GM18951 (cell line): ENCODE measurements at regions not wholly inside any gene's neighbourhood (a gene's known extent, or its start where the extent isn't known, plus 50 kb on each side); places are given as distances from the start of the nearest gene placed in this dataset.

ENCODE experiments used
- POLR2A ChIP-seq: IDR thresholded peaks from 4 replicates; pipeline ENCODE4 v1.6.1; 2011; ENCODE audit warnings: mild to moderate bottlenecking; ENCODE audit not compliant: insufficient read length, insufficient read depth; ENCODE audit errors: extremely low read depth
- in situ Hi-C: fragments of 300-500 bp; cut with MboI; formaldehyde crosslinking; loops from one replicate; pipeline ENCODE4 v1.12.0; 2022; ENCODE audit warnings: low sequenced_read_pairs, mixed read lengths, inconsistent platforms; ENCODE audit not compliant: unreplicated experiment

GRCh38 chr5:175365866-175366265 is 78.1 kb downstream of the DRD1 start:
- in situ Hi-C loops: no loop called here
- no peak for TF ChIP-seq POLR2A

- in situ Hi-C loops: no loop called here
- TF ChIP-seq POLR2A: no peak
Measured at GRCh38 chr5:175363300-175363699, 80.7 kb downstream of the DRD1 start.

- no peak for TF ChIP-seq POLR2A
- in situ Hi-C loops: no loop called here
Measured at GRCh38 chr5:175357995-175358394, 86.0 kb downstream of the DRD1 start.

- TF ChIP-seq POLR2A: no peak
- in situ Hi-C loops: no loop called here
Measured at GRCh38 chr5:175356428-175356827, 87.6 kb downstream of the DRD1 start.

GRCh38 chr5:175354964-175355363 is 89.0 kb downstream of the DRD1 start:
- no peak for TF ChIP-seq POLR2A
- in situ Hi-C loops: no loop called here

DNA sequence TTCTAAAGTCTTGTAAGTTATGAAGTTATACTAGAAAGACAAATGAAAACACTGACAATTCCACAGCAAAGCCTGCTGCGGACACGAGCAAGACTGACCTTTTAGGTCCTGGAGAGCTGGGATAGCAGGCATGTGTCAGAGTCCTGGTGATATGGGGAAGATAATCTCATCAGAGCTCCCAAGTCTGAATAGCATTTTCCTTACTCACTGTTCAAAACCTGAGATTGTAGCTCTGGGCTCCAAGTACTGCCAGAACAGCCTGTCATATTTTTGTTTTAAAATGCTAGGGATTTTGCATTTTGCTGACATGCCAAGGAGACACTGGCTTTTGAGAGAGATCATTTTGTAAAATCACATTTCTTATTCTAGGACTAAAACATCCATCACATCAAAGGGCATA is 90.1 kb downstream of the DRD1 start:
- no peak for TF ChIP-seq POLR2A
- in situ Hi-C loops: no loop called here

- in situ Hi-C loops: no loop called here
- TF ChIP-seq POLR2A: no peak
Measured at GRCh38 chr5:175351897-175352590, 91.9 kb downstream of the DRD1 start.

DNA sequence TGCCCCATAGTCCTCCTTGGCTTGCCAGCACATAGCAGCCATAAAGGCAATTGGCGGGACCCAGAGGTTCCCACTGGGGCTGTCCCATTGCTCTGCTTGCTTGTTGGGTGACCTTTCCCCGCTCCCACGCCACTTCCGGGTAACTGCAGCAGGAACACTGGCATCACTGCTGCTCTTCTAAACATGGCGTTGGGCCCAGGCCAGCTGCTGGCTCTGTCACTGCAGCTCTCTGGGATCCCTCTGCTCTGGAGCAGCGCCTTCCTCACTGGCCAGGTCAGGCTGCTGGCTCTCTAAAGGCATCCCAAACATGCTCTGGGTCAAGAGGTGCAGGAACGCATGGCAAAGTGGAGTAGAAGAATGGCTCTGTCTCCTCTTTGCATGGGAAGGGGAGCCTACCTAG is 92.9 kb downstream of the DRD1 start:
- in situ Hi-C loops: no loop called here
- no peak for TF ChIP-seq POLR2A

GRCh38 chr5:175347931-175348330 is 96.1 kb downstream of the DRD1 start:
- in situ Hi-C loops: no loop called here
- no peak for TF ChIP-seq POLR2A

GRCh38 chr5:175347027-175347426 is 97.0 kb downstream of the DRD1 start:
- in situ Hi-C loops: no loop called here
- TF ChIP-seq POLR2A: no peak

DNA sequence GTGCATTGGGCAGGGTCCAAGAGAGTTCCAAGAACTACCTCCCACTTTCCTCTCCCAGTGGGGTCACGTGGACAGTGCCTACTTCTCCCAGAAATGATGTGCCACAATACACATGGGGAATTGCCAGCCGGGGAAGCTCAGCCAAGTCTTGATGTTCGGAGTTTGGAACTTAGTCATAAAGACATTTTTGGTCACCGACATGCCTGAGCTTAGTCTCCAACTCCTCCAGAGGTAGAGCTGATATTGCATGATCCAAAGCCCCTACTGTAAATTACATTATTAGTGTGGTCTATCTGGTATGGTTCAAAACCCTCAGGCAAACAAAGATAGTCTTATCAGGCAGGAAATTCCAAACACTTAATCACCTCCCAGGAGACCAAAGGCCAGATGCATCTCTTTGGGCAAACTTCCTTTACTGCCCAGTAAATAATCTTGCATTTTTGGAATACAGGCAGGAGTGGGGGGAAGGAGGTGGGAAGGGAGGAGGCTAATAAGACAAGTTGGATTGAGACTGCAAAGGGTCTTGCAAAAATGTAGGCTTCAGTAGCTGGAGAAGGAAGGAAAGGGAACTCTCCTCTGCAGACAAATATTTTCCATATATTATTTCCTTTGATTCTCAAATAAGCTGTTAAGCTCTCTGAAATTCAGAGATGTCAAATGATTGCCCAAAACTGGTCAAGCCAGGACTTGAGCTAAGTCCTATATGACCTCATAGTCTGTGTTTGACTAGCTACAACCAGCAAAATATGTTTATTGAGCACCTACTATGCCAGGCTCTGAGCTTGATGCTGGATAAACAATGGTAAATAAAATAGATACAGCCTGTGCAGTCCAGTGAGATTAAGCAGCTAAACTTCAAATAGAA is 99.4 kb downstream of the DRD1 start:
- in situ Hi-C loops: no loop called here
- TF ChIP-seq POLR2A: no peak

GRCh38 chr5:175343308-175343707 is 100.7 kb downstream of the DRD1 start:
- in situ Hi-C loops: no loop called here

GRCh38 chr5:175340180-175340579 is 103.8 kb downstream of the DRD1 start:
- no peak for TF ChIP-seq POLR2A
- in situ Hi-C loops: no loop called here

More at GRCh38 chr5:175343308-175343707, 100.7 kb downstream of the DRD1 start:
- no peak for TF ChIP-seq POLR2A

- in situ Hi-C loops: no loop called here
- no peak for TF ChIP-seq POLR2A
Measured at GRCh38 chr5:175337680-175338079, 106.3 kb downstream of the DRD1 start.
